GM12874 (cell line): ENCODE measurements at regions not wholly inside any gene's neighbourhood (a gene's known extent, or its start where the extent isn't known, plus 50 kb on each side); places are given as distances from the start of the nearest gene placed in this dataset.
A peak's percentile ranks its signal among the peaks of the same experiment; 100 is the strongest.

Experiments
- CTCF ChIP-seq: IDR thresholded peaks from 2 replicates; pipeline ENCODE4 v1.5.1; 2011; ENCODE audit warnings: low read depth, mild to moderate bottlenecking, control low read depth, low read length, moderate library complexity; ENCODE audit not compliant: insufficient read depth

DNA sequence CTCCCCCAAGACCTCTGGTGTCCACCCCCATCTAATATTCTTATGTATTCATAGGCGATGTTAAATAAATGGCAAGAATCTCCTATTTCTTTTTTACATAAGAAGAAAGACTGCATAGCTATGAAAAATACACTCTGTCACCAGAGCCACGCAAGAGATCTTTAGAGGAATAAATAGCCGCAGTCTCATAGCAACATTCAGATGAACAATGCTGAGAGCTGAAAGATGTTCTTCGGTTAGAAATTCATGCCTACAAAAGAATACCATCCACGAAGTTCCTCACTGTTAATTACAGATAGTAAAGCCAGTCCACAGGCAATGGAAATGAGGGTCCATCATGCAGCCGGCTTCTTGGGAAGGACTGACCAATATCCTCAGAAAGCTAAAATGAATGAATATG is 76.0 kb upstream of the SOD1 start:
- TF ChIP-seq CTCF: no peak

DNA sequence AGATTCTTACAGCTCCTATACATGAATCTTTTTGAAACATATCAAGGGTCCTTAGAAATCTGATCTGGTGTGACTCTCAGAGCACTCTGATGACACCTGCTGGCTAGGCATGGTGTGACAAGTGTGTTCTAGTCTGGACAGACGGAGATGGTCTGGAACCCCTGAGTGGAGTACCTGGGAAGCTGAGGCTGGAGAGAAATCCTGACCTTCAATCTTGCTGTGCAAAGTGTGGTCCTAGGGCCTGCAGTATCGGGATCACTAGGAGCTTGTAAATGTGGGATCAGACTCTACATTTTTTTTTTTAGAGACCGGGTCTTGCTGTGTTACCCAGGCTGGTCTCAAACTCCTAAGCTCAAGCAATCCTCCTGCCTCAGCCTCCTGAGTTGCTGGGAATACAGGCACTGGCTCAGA is 78.6 kb upstream of the SOD1 start:
- TF ChIP-seq CTCF: peak; percentile 74

GRCh38 chr21:31577271-31577670 is 82.2 kb upstream of the SOD1 start:
- TF ChIP-seq CTCF: no peak

GRCh38 chr21:31576428-31576827 is 83.1 kb upstream of the SOD1 start:
- TF ChIP-seq CTCF: no peak

- no peak for TF ChIP-seq CTCF
These were observed 86.3 kb upstream of the SOD1 start for GRCh38 chr21:31573217-31573616.

- TF ChIP-seq CTCF: no peak
These were observed 87.6 kb upstream of the SOD1 start for GRCh38 chr21:31571879-31572278.

DNA sequence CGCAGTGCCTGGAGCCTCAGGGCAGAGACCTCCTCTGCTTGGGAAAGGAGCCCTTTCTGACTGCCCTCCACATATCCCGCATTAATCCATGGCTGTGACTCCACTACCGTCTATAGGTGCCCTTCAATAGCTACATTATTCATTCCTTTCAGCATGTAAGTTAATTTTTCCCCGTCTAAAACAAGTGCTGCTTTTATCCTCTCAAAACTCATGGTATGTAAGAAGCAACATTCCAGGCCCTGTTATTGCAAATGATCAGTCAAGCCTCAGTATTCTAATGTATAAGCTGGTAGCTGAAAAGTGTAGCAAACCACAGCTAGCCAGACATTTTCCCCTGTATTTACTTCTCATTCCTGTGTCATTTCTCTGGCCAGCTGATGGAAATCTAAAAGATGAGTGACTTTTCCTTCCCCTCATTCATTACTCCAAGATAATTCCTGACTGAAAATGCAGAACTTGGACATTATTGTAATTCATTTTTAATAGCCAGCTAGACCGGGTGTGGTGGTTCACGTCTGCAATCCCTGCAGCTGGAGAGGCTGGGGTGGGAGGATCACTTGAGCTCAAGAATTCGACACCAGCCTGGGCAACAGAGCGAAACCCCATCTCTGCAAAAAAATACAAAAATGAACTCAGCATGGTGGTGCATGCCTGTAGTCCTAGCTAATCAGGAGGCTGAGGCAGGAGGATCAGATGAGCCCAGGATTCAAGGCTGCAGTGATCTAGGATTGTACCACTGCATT is 88.5 kb upstream of the SOD1 start:
- TF ChIP-seq CTCF: no peak
